Stimulated activated CD8-positive, alpha-beta memory T cell treated with anti-CD3 and anti-CD28 coated beads, Interleukin-2, amount 100 ng/mL, for 1 hour (primary cell): ENCODE measurements at regions not wholly inside any gene's neighbourhood (a gene's known extent, or its start where the extent isn't known, plus 50 kb on each side); places are given as distances from the start of the nearest gene placed in this dataset.
"Not testable (repeated sequence)": the region's sequence is repeated elsewhere in the genome, so short reads cannot be mapped to it uniquely, and the experiment has no call there.

Experiments
- DNase-seq, 2 donors: peaks; one replicate each; pipeline ENCODE4 v3.0.0-alpha.2; 2020; ENCODE audit warnings: low read depth in 2 of 2

GRCh38 chr6:4677011-4677750 lies 99.0 kb upstream of the CDYL start:
- DNase-seq = no peak

DNA sequence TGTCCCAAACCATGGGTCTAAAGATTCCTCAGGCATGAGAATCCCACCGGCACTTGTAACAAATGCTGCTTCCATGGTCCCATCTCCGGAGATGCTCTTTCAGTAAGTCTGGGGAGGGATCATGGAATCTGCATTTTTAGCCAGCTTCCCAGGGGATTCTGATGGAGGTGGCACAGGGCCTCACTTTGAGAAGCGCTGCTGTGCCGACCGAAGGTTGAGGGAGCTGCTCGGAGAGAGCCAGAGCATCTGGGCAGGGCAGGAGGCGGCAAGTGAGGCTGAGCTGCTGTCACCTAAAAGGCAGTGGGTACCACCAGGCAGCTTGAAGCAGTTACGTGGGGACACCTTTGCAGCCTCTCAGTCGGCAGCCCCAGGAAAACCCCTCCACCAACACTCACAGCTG lies 100.2 kb upstream of the CDYL start:
- DNase-seq = no peak

GRCh38 chr6:4675121-4675520 lies 101.1 kb upstream of the CDYL start:
- no peak for DNase-seq

DNA sequence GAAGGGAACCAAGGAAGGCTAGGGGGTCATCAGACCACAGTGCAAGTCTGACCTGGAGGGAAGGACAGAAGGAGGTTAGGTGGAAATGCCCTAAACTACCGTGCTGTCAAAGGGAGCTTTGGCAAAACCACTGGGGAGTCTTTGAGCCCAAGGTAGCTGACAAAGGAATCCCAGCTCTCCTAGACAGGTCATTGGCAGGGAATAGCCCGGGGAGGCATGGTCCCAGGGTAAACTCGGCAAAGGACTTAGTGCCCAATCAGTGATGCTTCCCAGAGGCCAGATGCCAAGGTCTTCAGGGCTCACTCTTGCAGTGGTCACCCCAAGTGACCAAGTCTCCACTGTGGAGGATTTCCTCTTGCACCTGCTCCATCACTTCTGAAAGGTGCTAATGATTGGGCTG lies 102.3 kb upstream of the CDYL start:
- DNase-seq = no peak

DNA sequence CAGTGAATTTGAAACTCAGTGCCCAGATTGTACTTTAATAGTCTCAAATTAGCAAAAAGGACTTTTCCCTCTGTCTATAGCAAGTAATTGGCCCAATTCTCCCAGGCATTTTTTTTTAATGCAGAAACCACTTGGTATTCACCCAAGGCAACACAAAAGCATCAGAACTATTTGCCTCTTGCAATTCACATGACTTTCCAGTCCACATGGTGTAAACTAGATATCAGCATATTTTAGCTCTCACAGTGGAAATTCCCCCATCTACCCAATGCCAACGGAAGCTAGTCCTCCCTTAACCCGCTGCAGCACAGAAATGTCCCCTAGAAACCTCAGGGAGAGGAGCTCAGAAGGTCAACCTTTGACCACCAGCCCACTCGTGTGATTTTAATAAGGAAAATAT lies 103.4 kb upstream of the CDYL start:
- DNase-seq = no peak

GRCh38 chr6:4671587-4672115 lies 104.6 kb upstream of the CDYL start:
- no peak for DNase-seq

- DNase-seq = no peak
Observed at GRCh38 chr6:4670824-4671409, 105.3 kb upstream of the CDYL start.

GRCh38 chr6:4670290-4670689 lies 105.9 kb upstream of the CDYL start:
- DNase-seq = no peak

DNA sequence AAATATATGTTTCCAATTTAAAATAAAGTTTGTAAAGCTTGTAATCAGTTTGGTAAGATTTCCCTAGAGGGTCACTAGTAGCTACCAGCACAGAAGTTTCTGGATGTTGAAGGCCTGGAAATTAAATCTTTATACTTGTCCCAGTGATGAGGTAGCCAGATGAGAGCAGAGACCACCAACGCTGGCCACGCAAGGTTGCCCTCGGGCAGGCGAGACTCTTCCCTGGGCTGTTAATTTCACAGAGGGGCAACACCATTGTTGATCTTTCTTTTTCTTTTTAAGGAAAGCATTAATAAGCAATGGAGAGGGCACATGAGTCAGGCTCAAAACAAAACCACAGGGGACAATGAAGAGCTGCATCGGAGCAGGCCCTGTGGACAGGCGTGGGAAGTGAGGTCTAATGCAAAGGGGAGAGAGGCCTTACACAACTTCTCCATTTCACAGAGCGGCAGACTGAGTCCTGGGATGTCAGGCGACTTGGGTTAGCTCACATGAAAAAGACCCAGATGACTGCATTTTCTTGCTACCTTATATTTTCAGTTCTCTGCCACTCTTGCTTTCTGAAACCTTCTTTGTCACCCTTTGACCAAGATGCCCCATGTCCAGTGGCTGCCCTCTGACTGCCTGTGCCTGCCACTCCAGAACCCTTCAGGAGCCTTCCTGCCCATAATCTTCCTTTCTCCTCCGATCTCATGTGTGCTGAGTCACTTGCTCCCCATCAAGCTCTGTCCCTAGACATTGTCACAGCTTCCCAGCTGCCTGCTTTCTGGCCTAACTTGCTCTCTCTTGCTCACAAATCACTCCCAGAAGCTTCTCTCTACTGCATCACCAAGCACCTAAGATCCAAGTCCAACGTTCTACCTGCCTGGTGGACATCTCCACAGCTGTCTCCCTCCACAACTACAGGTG lies 107.7 kb upstream of the CDYL start:
- no peak for DNase-seq

GRCh38 chr6:4667591-4667990 lies 108.6 kb upstream of the CDYL start:
- DNase-seq = no peak

GRCh38 chr6:4666886-4667513 lies 109.2 kb upstream of the CDYL start:
- DNase-seq = no peak

DNA sequence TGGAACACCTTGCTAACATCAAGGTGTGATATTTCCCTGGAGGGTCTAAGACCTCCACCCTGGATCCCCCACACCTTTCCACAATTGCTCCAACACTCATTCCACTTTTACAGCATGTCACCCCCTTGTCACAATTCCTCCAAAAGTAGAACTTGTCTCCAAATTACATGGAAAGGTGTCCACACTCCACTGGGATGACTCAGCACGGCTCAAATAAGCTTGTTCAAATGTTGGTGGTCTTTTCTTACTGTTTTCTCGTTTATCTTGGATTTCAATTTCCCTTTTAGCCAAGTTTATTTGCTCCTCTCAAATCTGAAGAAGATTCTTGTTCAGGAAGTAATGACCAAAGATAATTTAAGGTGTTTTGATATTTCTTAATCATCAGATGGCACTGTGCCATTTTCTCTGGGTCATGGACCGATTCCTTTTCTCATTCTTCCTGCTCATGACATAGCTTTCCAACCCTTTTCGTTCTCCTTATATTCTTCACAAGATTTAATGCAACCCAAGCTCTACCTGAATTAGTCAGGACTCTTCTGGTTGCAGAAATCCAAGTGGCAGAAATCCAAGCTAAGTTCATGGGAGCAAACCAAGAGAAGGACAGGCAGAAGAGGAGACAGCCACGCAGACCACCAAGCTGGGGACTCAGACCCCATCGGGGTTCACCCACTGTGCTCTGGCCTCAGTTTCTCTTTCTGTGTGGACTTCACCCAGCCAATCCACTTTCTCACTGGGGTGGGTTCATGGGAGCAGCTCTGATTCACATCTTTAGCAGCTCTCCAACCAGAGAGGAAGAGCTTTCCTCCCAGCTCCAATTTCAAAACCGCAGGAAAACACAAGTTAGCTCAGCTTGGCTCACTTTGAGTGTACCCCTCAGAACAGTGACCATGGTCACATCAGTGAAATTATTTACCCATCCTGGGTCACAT lies 110.5 kb upstream of the CDYL start:
- no peak for DNase-seq

- no peak for DNase-seq
Observed at GRCh38 chr6:4664911-4665310, 111.3 kb upstream of the CDYL start.

GRCh38 chr6:4664117-4664626 lies 112.0 kb upstream of the CDYL start:
- no peak for DNase-seq

DNA sequence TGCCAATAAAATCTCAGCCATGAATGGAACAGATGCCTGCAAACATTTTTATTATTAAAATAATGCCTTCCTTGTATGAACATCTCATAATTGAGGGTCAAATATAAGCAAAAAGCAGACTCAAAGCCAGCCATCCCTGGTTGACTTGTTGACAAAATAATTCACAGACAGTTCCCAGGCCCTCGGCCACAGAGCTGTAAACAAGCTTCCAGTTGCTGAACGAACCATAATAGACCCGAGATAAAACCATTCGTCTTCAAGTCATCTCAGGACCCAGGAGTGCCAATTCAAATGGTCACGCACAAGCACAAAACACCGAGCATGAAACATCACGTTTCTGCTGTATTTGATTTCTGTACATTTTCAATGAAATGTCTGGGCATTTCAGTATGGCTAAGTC lies 113.3 kb upstream of the CDYL start:
- no peak for DNase-seq

DNA sequence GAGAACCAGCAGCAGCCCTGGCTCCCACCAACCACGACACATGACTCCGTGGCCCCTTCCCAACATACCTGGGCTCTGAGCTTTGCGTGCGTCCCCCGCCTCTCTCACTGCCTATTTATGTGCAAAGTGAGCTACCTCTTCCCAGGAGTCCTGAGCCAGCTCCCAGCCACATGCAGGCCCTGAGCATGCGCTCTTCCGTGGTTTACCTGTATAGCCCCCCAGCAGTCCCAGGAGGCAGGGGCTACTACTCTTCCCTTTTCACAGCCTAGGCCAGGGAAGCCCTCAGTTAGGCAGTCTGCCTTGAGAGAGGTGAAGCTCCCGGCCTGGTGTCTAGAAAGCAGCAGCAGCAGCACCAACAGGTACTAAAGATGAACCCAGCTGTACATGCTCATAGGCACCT lies 114.8 kb upstream of the CDYL start:
- DNase-seq = no peak

GRCh38 chr6:4660377-4661321 lies 115.6 kb upstream of the CDYL start:
- DNase-seq = no peak

- not testable (repeated sequence) for DNase-seq
Observed at GRCh38 chr6:4659719-4660118, 116.5 kb upstream of the CDYL start.

DNA sequence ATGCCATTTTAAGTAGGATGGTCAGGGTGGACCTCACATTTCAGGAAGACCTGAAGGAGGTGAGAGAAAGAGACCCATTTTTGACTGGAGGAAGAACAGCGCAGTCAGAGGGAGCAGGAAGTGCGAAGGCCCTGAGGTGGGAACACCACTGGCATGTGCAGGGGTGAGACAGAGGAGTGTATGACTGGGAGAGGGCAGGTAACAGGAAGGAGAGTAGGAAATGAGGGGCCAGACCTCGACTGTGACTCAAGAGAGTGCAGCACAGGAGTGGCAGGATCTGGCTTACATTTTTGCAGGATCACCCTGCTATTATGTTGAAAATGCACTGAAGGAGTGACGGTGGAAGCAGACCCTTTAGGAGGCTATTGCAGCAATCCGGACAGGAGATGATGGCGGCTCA lies 117.7 kb upstream of the CDYL start:
- no peak for DNase-seq

DNA sequence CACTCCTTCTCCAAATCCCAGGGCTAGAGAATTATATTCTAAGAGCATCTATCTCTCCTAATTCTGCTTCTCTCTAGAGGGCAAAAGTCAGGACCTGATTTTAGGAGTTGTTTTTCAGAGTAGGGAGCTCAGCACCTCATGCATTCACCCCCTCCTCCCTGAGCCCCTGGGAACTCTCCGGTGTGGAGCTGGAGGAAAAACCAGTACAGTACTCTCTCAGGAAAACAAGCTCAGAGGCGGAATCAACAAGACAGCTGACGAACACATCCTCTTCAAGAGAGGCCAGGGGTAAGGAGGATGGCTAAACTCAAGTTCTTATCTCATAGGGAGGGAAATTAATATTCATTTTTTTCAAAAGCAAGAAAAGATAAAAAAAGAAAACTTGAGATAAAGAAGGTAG lies 120.1 kb upstream of the CDYL start:
- no peak for DNase-seq
